CD14-positive monocyte (primary cell): ENCODE measurements at regions not wholly inside any gene's neighbourhood (a gene's known extent, or its start where the extent isn't known, plus 50 kb on each side); places are given as distances from the start of the nearest gene placed in this dataset.

Experiments used
- DNase-seq, 3 donors: peaks; one replicate each; pipeline ENCODE4 v3.0.0-alpha.2; 2011 to 2022
- H2AFZ ChIP-seq: 2 replicates; pipeline ENCODE4 v1.6.0; 2012; ENCODE audit warnings: mild to moderate bottlenecking, low read depth, low read length, inconsistent platforms; ENCODE audit not compliant: insufficient read depth, poor library complexity, severe bottlenecking
- H3K27ac ChIP-seq, 2 donors: 1 replicate in 1 of 2; 2 replicates in 1 of 2; pipeline ENCODE4 v1.5.1; 2012 to 2013; ENCODE audit warnings: low read length in 2 of 2, control low read depth in 1 of 2, inconsistent platforms in 1 of 2, low read depth in 1 of 2, mild to moderate bottlenecking in 1 of 2
- H3K27me3 ChIP-seq, 2 donors: one replicate each; pipeline versions ENCODE4 v1.6.0 to v1.6.1; 2011 to 2013; ENCODE audit warnings: low read length in 2 of 2; ENCODE audit not compliant: control insufficient read depth in 2 of 2, insufficient read depth in 2 of 2
- H3K36me3 ChIP-seq, 2 donors: replicated peaks in 1 of 2; 1 replicate in 1 of 2; 2 replicates in 1 of 2; pipeline versions ENCODE4 v1.5.1 to v1.6.1; 2012 to 2013; ENCODE audit warnings: low read length in 2 of 2, control low read depth in 1 of 2, inconsistent platforms in 1 of 2, mild to moderate bottlenecking in 1 of 2; ENCODE audit not compliant: insufficient read depth in 2 of 2, control insufficient read depth in 1 of 2
- H3K4me1 ChIP-seq, 2 donors: 1 replicate in 1 of 2; 2 replicates in 1 of 2; pipeline versions ENCODE4 v1.5.1 to v1.6.1; 2012 to 2013; ENCODE audit warnings: low read length in 2 of 2, control low read depth in 1 of 2, inconsistent platforms in 1 of 2, mild to moderate bottlenecking in 1 of 2, moderate library complexity in 1 of 2; ENCODE audit not compliant: insufficient read depth in 2 of 2, control insufficient read depth in 1 of 2
- H3K4me2 ChIP-seq: replicated peaks from 2 replicates; pipeline ENCODE3; 2012; ENCODE audit warnings: low read length, moderate library complexity, mild to moderate bottlenecking; ENCODE audit not compliant: poor library complexity, severe bottlenecking; ENCODE audit errors: extremely low read depth
- H3K4me3 ChIP-seq, 3 experiments: fragments of 200-600 bp in 1 of 3; sonication (generic) in 1 of 3; replicated peaks in 1 of 3; 1 replicate in 2 of 3; 2 replicates in 1 of 3; pipeline ENCODE4 v1.5.1; 2011 to 2013; ENCODE audit warnings: low read length in 3 of 3, mild to moderate bottlenecking in 3 of 3, control low read depth in 2 of 3, low read depth in 2 of 3, inconsistent platforms in 1 of 3, moderate library complexity in 1 of 3
- H3K79me2 ChIP-seq: 2 replicates; pipeline ENCODE4 v1.6.0; 2012; ENCODE audit warnings: mild to moderate bottlenecking, control low read depth, inconsistent platforms, low read length, moderate library complexity; ENCODE audit not compliant: insufficient read depth
- H3K9ac ChIP-seq: 2 replicates; pipeline ENCODE4 v1.6.0; 2017; ENCODE audit warnings: low read length, mild to moderate bottlenecking; ENCODE audit not compliant: insufficient read depth, poor library complexity, severe bottlenecking
- H3K9me3 ChIP-seq, 2 donors: replicated peaks in 1 of 2; 1 replicate in 1 of 2; 2 replicates in 1 of 2; pipeline versions ENCODE4 v1.5.1 to v1.6.1; 2012 to 2013; ENCODE audit warnings: low read length in 2 of 2, control low read depth in 1 of 2; ENCODE audit not compliant: control insufficient read depth in 1 of 2, insufficient read depth in 1 of 2
- H4K20me1 ChIP-seq: 2 replicates; pipeline ENCODE4 v1.6.0; 2012; ENCODE audit warnings: mild to moderate bottlenecking, low read length, control low read depth, moderate library complexity; ENCODE audit not compliant: insufficient read depth
- H3K27ac Mint-ChIP-seq, 7 donors: one replicate each; pipeline ENCODE4 v1.8.0; 2020; ENCODE audit warnings: mild to moderate bottlenecking in 7 of 7, mixed read lengths in 7 of 7, moderate library complexity in 6 of 7, inconsistent platforms in 2 of 7
- H3K27me3 Mint-ChIP-seq, 3 donors: one replicate each; pipeline ENCODE4 v1.8.0; 2021 to 2022; ENCODE audit warnings: low read depth in 3 of 3, mild to moderate bottlenecking in 3 of 3, mixed read lengths in 3 of 3, moderate library complexity in 3 of 3, inconsistent platforms in 1 of 3
- H3K36me3 Mint-ChIP-seq, 2 donors: one replicate each; pipeline ENCODE4 v1.8.0; 2020; ENCODE audit warnings: mixed read lengths in 2 of 2, inconsistent platforms in 1 of 2, mild to moderate bottlenecking in 1 of 2
- H3K4me1 Mint-ChIP-seq: one replicate; pipeline ENCODE4 v1.8.0; 2020; ENCODE audit warnings: mild to moderate bottlenecking, mixed read lengths
- H3K4me3 Mint-ChIP-seq, 2 donors: one replicate each; pipeline ENCODE4 v1.8.0; 2020; ENCODE audit warnings: mild to moderate bottlenecking in 2 of 2, mixed read lengths in 2 of 2, moderate library complexity in 1 of 2
- H3K9me3 Mint-ChIP-seq, 7 donors: one replicate each; pipeline ENCODE4 v1.8.0; 2020 to 2022; ENCODE audit warnings: mixed read lengths in 7 of 7, mild to moderate bottlenecking in 6 of 7, moderate library complexity in 6 of 7, inconsistent platforms in 2 of 7
- CTCF ChIP-seq: fragments of 200-600 bp; IDR thresholded peaks from one replicate; pipeline ENCODE4 v1.8.0; 2022; ENCODE audit warnings: antibody characterized with exemption, mild to moderate bottlenecking
- WGBS: methylation state at CpG from one replicate; pipeline ENCODE4 v1.1.5; 2013; ENCODE audit warnings: missing lambda C conversion rate; ENCODE audit not compliant: insufficient coverage; 5-methylcytosine and 5-hydroxymethylcytosine counted together
- intact Hi-C, 2 donors: fragments of 100-400 bp; cut with micrococcal nuclease; formaldehyde crosslinking; loops; one replicate each; pipeline versions ENCODE4 v1.15.0 to v1.15.1; 2023

DNA sequence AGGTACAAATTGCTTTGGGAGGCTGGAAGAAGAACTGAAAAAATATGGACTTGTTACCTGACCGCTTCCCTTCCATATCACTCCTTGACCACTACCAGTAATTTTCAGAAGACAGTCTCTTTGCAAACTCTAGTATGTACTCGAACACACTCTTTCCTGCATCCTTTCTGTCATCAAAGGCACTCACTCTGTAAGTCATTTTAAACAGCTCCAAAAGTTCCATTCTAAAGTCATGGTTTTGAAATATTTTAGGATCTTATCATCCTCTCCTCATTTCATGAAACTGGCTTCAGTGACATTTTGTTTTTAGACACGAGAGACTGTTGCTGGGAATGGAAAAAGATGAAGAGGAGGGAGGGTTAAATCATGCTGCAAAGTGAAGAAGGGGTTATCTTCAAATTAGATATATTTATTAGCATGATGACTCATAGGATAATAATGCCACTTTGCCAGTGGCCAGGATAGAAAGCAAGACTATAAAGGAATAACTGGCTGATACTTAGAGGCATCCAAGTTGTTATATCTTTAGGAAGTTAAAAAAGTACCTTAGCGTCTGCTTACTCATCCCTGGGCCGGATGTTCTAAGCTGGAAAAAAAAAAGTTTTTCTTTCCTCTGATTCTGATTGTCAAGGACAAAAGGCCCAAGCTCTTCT lies 549.3 kb downstream of the METTL15 start:
- H2AFZ ChIP-seq = no peak overlapping the region
- intact Hi-C loops = no loop called here
- H3K27me3 Mint-ChIP-seq = peaks cover 0 to 1% (median 0%) of the 10 kb centered on the region in 3 donors
- H3K4me2 ChIP-seq = no peak overlapping the region
- H3K36me3 Mint-ChIP-seq = no peaks in the 10 kb centered on the region
- H3K4me1 Mint-ChIP-seq = no peaks in the 10 kb centered on the region
- DNase-seq = no peak
- no peaks in the 10 kb centered on the region for H4K20me1 ChIP-seq
- H3K9ac ChIP-seq = no peak overlapping the region
- no peak overlapping the region for H3K4me3 Mint-ChIP-seq
- H3K27ac Mint-ChIP-seq = no peak overlapping the region
- no peaks in the 10 kb centered on the region for H3K27me3 ChIP-seq
- WGBS = no CpG with 5 or more reads among the region's 5 CpGs
- H3K36me3 ChIP-seq = no peaks in the 10 kb centered on the region
- no peak overlapping the region for H3K4me3 ChIP-seq
- H3K9me3 ChIP-seq = no peaks in the 10 kb centered on the region
- peaks cover 0 to 2% (median 0%) of the 10 kb centered on the region in 7 donors for H3K9me3 Mint-ChIP-seq
- no peak overlapping the region for H3K27ac ChIP-seq
- H3K79me2 ChIP-seq = no peaks in the 10 kb centered on the region
- H3K4me1 ChIP-seq = no peaks in the 10 kb centered on the region
- TF ChIP-seq CTCF = no peak

- Mint-ChIP-seq H3K9me3 (peaks cover 0 to 1% (median 0%) of the 10 kb centered on the region in 7 donors), H3K27ac (no peak overlapping the region), H3K27me3 (peaks cover 0 to 2% (median 0%) of the 10 kb centered on the region in 3 donors), H3K36me3 (no peaks in the 10 kb centered on the region), H3K4me1 (no peaks in the 10 kb centered on the region), H3K4me3 (no peak overlapping the region)
- H3K27ac ChIP-seq = no peak overlapping the region
- no peak overlapping the region for H3K4me2 ChIP-seq
- intact Hi-C loops = no loop called here
- DNase-seq = no peak
- no peak overlapping the region for H3K4me3 ChIP-seq
- no peaks in the 10 kb centered on the region for H3K9me3 ChIP-seq
- H3K9ac ChIP-seq = no peak overlapping the region
- no peak overlapping the region for H2AFZ ChIP-seq
- 73% methylated on average over 2 of the region's 3 CpGs for WGBS
- H3K36me3 ChIP-seq = no peaks in the 10 kb centered on the region
- TF ChIP-seq CTCF = no peak
- no peaks in the 10 kb centered on the region for H3K4me1 ChIP-seq
- no peaks in the 10 kb centered on the region for H4K20me1 ChIP-seq
- H3K79me2 ChIP-seq = no peaks in the 10 kb centered on the region
- H3K27me3 ChIP-seq = no peaks in the 10 kb centered on the region
These were observed 546.0 kb downstream of the METTL15 start for GRCh38 chr11:28654191-28654590.
